Muscle of back (tissue), 3 donors: ENCODE measurements at regions not wholly inside any gene's neighbourhood (a gene's known extent, or its start where the extent isn't known, plus 50 kb on each side); places are given as distances from the start of the nearest gene placed in this dataset.
"Not testable (repeated sequence)": the region's sequence is repeated elsewhere in the genome, so short reads cannot be mapped to it uniquely, and the experiment has no call there.

Experiments
- DNase-seq, 3 donors: peaks; one replicate each; pipeline versions ENCODE4 v3.0.0 to v3.0.0-alpha.2; 2013

- DNase-seq, result not testable (repeated sequence)
These were observed 1399.9 kb upstream of the PCDH10 start for GRCh38 chr4:131749224-131749623.

DNA sequence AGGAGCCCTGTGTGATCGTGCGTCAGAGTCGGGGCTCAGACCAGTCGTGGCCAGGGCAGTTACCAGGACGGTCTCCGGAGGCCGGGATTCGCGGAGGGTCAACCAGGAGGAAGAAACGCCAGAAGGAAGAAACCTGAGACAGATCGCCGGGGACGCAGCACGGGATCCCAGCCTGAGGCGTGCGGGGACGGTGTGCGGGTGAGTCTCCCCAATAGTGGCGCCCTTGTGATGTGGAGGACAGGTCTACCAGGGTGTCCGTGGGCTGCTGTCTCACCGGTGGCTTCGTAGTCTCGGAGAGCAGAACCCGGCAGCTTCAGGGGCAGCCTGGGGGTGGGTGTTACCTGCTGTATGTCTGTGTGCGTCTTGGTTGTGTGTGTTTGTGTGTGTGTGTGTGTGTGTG is 1399.1 kb upstream of the PCDH10 start:
- not testable (repeated sequence) for DNase-seq

DNA sequence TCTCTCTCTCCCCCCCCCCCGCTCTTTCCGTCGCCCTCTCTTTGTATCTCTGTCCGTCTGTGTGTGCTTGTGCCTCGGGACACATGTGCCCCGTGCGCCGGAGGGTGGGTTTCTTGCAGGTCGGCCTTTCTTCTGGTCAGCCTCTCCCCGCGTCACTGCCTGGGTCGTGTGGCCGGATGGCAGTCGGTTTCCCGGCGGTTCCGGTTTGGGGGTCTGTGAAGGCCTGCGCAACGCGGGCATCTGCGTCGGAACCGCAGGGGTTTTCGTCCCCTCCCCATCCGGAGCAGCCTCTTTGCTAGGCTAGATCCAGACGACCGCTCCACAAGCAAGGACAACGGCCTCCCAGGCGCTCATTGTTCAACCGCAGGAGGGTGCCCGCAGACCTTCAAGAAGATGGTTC is 1398.6 kb upstream of the PCDH10 start:
- not testable (repeated sequence) for DNase-seq

DNA sequence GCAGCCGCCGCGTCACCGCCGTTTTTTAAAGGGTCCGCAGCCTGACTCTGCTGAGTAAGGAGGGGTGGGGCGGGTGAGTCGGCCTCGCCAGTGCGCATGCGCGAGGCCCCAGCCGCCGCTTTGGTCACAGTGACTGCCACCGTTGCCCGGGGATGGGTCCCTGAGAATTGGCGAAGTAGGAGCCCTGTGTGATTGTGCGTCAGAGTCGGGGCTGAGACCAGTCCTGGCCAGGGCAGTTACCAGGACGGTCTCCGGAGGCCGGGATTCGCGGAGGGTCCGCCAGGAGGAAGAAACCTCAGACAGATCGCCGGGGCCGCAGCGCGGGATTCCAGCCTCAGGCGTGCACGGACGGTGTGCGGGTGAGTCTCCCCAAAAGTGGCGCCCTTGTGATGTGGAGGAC is 1386.9 kb upstream of the PCDH10 start:
- DNase-seq, result not testable (repeated sequence)

GRCh38 chr4:131764730-131765129 is 1384.4 kb upstream of the PCDH10 start:
- no peak for DNase-seq

- peak in 2 of 3 donors; percentile 22 to 88 for DNase-seq
These were observed 1374.7 kb upstream of the PCDH10 start for GRCh38 chr4:131774382-131774781.

- not testable (repeated sequence) for DNase-seq
These were observed 1338.5 kb upstream of the PCDH10 start for GRCh38 chr4:131810565-131810964.
